Smooth muscle cell (in vitro differentiated cells): ENCODE measurements at regions not wholly inside any gene's neighbourhood (a gene's known extent, or its start where the extent isn't known, plus 50 kb on each side); places are given as distances from the start of the nearest gene placed in this dataset.
A peak's percentile ranks its signal among the peaks of the same experiment; 100 is the strongest.

Source experiments
- DNase-seq: peaks from one replicate; lab custom pipeline; 2025; ENCODE audit not compliant: unreplicated experiment; lab: John Stamatoyannopoulos, UW
- H2AFZ ChIP-seq: fragments of 200-600 bp; sonication (generic); 2 replicates; pipeline ENCODE4 v1.6.0; 2016; ENCODE audit warnings: antibody characterized with exemption, low read depth, mild to moderate bottlenecking
- H3F3A ChIP-seq: fragments of 200-600 bp; sonication (generic); 2 replicates; pipeline ENCODE4 v1.6.0; 2017; ENCODE audit warnings: antibody characterized with exemption, low read depth
- H3K27ac ChIP-seq: fragments of 200-600 bp; sonication (generic); 2 replicates; pipeline ENCODE4 v1.5.1; 2016; ENCODE audit warnings: low read depth, mild to moderate bottlenecking
- H3K27me3 ChIP-seq: fragments of 200-600 bp; sonication (generic); 2 replicates; pipeline ENCODE4 v1.6.1; 2016; ENCODE audit warnings: low read depth, mild to moderate bottlenecking
- H3K36me3 ChIP-seq: fragments of 200-600 bp; sonication (generic); 2 replicates; pipeline ENCODE4 v1.5.1; 2016; ENCODE audit warnings: low read depth
- H3K4me1 ChIP-seq: fragments of 200-600 bp; sonication (generic); 2 replicates; pipeline ENCODE4 v1.5.1; 2016; ENCODE audit warnings: low read depth
- H3K4me2 ChIP-seq: fragments of 200-600 bp; sonication (generic); 2 replicates; pipeline ENCODE4 v1.6.0; 2016; ENCODE audit warnings: mild to moderate bottlenecking
- H3K4me3 ChIP-seq: fragments of 200-600 bp; sonication (generic); 2 replicates; pipeline ENCODE4 v1.5.1; 2016; ENCODE audit warnings: mild to moderate bottlenecking
- H3K79me2 ChIP-seq: fragments of 200-600 bp; sonication (generic); 2 replicates; pipeline ENCODE4 v1.6.0; 2016; ENCODE audit warnings: low read depth, mild to moderate bottlenecking
- H3K9ac ChIP-seq: fragments of 200-600 bp; sonication (generic); 2 replicates; pipeline ENCODE4 v1.6.0; 2016; ENCODE audit warnings: low read depth
- H3K9me3 ChIP-seq: fragments of 200-600 bp; sonication (generic); replicated peaks from 2 replicates; pipeline ENCODE4 v1.5.1; 2016; ENCODE audit warnings: low read depth
- H4K20me1 ChIP-seq: fragments of 200-600 bp; sonication (generic); 2 replicates; pipeline ENCODE4 v1.6.0; 2016; ENCODE audit warnings: low read depth
- WGBS: methylation state at CpG from one replicate; pipeline ENCODE4 v1.1.7; 2016; ENCODE audit warnings: low lambda C conversion rate; 5-methylcytosine and 5-hydroxymethylcytosine counted together
- TF ChIP-seq, protein P1 (sequence below): fragments of 200-600 bp; sonication (generic); IDR thresholded peaks from 2 replicates; pipeline ENCODE4 v1.5.1; 2017; ENCODE audit warnings: borderline replicate concordance, mild to moderate bottlenecking, antibody characterized with exemption; ENCODE audit not compliant: insufficient read depth, poor library complexity, severe bottlenecking

DNA sequence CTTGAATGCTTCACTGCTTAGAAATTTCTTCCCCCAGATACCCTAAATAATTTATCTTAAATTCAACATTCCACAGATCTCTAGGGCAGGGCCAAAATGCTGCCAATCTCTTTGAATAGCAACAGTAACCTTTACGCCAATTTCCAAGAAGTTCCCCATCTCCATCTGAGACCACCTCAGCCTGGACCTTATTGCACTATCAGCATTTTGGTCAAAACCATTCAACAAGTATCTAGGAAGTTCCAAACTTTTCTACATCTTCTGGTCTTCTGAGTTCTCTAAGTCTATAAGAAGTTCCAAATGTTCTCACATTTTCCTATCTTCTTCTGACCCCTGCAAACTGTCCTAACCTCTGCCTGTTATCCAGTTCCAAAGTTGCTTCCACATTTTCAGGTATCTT, 1306.9 kb upstream of the SORCS1 start:
- Histone ChIP-seq H3K79me2 (no peaks in the 10 kb centered on the region), H3K9ac (no peak overlapping the region), H3K27ac (no peak overlapping the region), H3K4me2 (no peak overlapping the region), H3K36me3 (no peaks in the 10 kb centered on the region), H3K9me3 (no peaks in the 10 kb centered on the region), H2AFZ (no peak overlapping the region), H3F3A (no peaks in the 10 kb centered on the region), H3K4me3 (no peak overlapping the region), H4K20me1 (no peaks in the 10 kb centered on the region), H3K27me3 (peaks cover 21% of the 10 kb centered on the region), H3K4me1 (no peaks in the 10 kb centered on the region)
- WGBS = 96% methylated on average over 1 of the region's 1 CpG
- DNase-seq = no peak
- TF ChIP-seq, protein P1, sequence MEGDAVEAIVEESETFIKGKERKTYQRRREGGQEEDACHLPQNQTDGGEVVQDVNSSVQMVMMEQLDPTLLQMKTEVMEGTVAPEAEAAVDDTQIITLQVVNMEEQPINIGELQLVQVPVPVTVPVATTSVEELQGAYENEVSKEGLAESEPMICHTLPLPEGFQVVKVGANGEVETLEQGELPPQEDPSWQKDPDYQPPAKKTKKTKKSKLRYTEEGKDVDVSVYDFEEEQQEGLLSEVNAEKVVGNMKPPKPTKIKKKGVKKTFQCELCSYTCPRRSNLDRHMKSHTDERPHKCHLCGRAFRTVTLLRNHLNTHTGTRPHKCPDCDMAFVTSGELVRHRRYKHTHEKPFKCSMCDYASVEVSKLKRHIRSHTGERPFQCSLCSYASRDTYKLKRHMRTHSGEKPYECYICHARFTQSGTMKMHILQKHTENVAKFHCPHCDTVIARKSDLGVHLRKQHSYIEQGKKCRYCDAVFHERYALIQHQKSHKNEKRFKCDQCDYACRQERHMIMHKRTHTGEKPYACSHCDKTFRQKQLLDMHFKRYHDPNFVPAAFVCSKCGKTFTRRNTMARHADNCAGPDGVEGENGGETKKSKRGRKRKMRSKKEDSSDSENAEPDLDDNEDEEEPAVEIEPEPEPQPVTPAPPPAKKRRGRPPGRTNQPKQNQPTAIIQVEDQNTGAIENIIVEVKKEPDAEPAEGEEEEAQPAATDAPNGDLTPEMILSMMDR = no peak

GRCh38 chr10:108469940-108470339, 1305.4 kb upstream of the SORCS1 start:
- Histone ChIP-seq H3K36me3 (no peaks in the 10 kb centered on the region), H4K20me1 (no peaks in the 10 kb centered on the region), H3K27ac (no peak overlapping the region), H3F3A (no peaks in the 10 kb centered on the region), H3K9me3 (no peaks in the 10 kb centered on the region), H3K4me2 (no peak overlapping the region), H2AFZ (no peak overlapping the region), H3K4me3 (no peak overlapping the region), H3K9ac (no peak overlapping the region), H3K79me2 (no peaks in the 10 kb centered on the region), H3K27me3 (peaks cover 35% of the 10 kb centered on the region), H3K4me1 (no peaks in the 10 kb centered on the region)
- TF ChIP-seq, protein P1 = no peak
- WGBS = 58% methylated on average over 3 of the region's 3 CpGs
- no peak for DNase-seq

DNA sequence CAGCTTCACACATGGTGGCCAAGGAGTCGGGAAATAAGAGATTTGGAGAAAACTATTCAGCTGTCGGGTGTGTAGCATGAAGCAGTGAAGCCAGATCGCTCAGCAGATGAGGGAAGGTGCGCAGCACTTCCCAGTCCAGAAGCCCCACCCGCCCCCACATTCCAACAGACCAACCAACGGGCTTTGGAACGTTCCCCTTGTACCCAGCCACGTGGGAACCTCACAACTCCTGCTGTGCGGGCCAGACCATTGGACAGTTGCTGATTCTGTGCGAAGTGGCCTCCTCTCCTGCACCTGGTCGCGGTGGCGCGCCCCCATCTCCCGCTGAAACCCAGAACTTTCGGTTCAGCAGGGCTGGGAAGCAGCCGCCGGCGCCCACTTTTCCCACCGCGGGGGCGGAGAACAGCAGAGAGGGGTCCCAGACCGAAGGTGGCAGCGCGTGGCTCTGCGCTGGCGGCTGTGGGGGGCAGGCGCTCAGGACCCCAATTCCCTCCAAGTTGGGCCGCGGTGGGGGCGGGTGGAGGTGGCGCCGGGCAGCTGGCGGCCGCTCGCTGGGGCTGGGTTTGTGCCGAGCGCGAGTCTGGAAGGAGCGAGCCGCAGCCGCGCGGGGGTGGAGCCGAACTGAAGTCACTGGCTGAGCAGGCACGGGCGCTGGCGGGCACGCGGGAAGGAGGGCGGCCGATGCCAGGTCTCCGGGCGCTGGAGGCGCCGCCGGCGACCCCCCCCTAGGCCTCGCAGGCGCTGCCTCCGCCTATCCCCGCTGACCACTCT, 1301.5 kb upstream of the SORCS1 start:
- H3K27ac ChIP-seq = no peak overlapping the region

More for the DNA sequence above, 1301.5 kb upstream of the SORCS1 start:
- Histone ChIP-seq H3K27me3 (peaks cover 51% of the 10 kb centered on the region), H3K4me3 (peak overlapping the region; percentile 76), H3K9me3 (no peaks in the 10 kb centered on the region), H3K79me2 (no peaks in the 10 kb centered on the region), H3K4me1 (no peaks in the 10 kb centered on the region), H3K4me2 (peak overlapping the region; percentile 99), H4K20me1 (no peaks in the 10 kb centered on the region), H3F3A (no peaks in the 10 kb centered on the region), H2AFZ (peak overlapping the region; percentile 98), H3K9ac (no peak overlapping the region), H3K36me3 (no peaks in the 10 kb centered on the region)
- WGBS = 5% methylated on average over 43 of the region's 62 CpGs
- DNase-seq = no peak
- TF ChIP-seq, protein P1 = no peak
